ENCODE measurements at regions not wholly inside any gene's neighbourhood (a gene's known extent, or its start where the extent isn't known, plus 50 kb on each side); places are given as distances from the start of the nearest gene placed in this dataset.
"Not testable (repeated sequence)": the region's sequence is repeated elsewhere in the genome, so short reads cannot be mapped to it uniquely, and the experiment has no call there.

- H3K4me1 Mint-ChIP-seq = no peaks in the 10 kb centered on the region
- no peaks in the 10 kb centered on the region for H3K27me3 ChIP-seq
- peaks cover 3% of the 10 kb centered on the region for H3K27me3 Mint-ChIP-seq (ENCODE audit: insufficient read depth, low read depth)
Measured at GRCh38 chr6:134614606-134615485, 296.9 kb upstream of the SGK1 start.

GRCh38 chr6:134612128-134612527, 294.2 kb upstream of the SGK1 start:
- H3K4me3 ChIP-seq; H2AFZ ChIP-seq (replicated peaks); H3K4me3 Mint-ChIP-seq; H3F3A ChIP-seq (ENCODE audit: low read depth); H3K9me3 Mint-ChIP-seq; H4K20me1 ChIP-seq (ENCODE audit: low read depth); H3K79me2 ChIP-seq (ENCODE audit: low read depth); H3K4me2 ChIP-seq; H3K27ac Mint-ChIP-seq; H3K27me3 Mint-ChIP-seq (ENCODE audit: insufficient read depth, low read depth); H3K9ac ChIP-seq; H3K4me1 ChIP-seq; H3K4me1 Mint-ChIP-seq; H3K36me3 Mint-ChIP-seq; H3K9me3 ChIP-seq (ENCODE audit: low read depth); DNase-seq (ENCODE audit: low spot score); H3K36me3 ChIP-seq; H3K27ac ChIP-seq; H3K27me3 ChIP-seq: not testable (repeated sequence)

More at GRCh38 chr6:134614606-134615485, 296.9 kb upstream of the SGK1 start:
- no peaks in the 10 kb centered on the region for H3K4me1 ChIP-seq
- H3K27ac ChIP-seq = no peak overlapping the region
- Mint-ChIP-seq H3K9me3 (peaks cover 2% of the 10 kb centered on the region), H3K4me3 (no peak overlapping the region), H3K27ac (no peak overlapping the region), H3K36me3 (no peaks in the 10 kb centered on the region)
- H3K36me3 ChIP-seq = no peaks in the 10 kb centered on the region
- H3K4me3 ChIP-seq = no peak overlapping the region
- no peaks in the 10 kb centered on the region for H3K9me3 ChIP-seq (ENCODE audit: low read depth)
- DNase-seq (ENCODE audit: low spot score) = no peak
- H2AFZ ChIP-seq (replicated peaks) = no peak overlapping the region
- no peaks in the 10 kb centered on the region for H3K79me2 ChIP-seq (ENCODE audit: low read depth)
- H3F3A ChIP-seq (ENCODE audit: low read depth) = no peaks in the 10 kb centered on the region
- no peaks in the 10 kb centered on the region for H4K20me1 ChIP-seq (ENCODE audit: low read depth)
- no peak overlapping the region for H3K4me2 ChIP-seq
- TF ChIP-seq CTCF (IDR thresholded peaks at IDR 0.05) (no peak), EZH2phosphoT487 (IDR thresholded peaks at IDR 0.05) (no peak), EZH2 (IDR thresholded peaks at IDR 0.05) (no peak)
- H3K9ac ChIP-seq = no peak overlapping the region

- no peaks in the 10 kb centered on the region for H3K27me3 ChIP-seq
Measured at GRCh38 chr6:134610411-134610810, 292.5 kb upstream of the SGK1 start.

More at GRCh38 chr6:134610411-134610810, 292.5 kb upstream of the SGK1 start:
- Histone ChIP-seq H3F3A (ENCODE audit: low read depth) (no peaks in the 10 kb centered on the region), H3K4me1 (no peaks in the 10 kb centered on the region), H3K9ac (no peak overlapping the region), H3K4me3 (no peak overlapping the region), H4K20me1 (ENCODE audit: low read depth) (no peaks in the 10 kb centered on the region), H3K36me3 (no peaks in the 10 kb centered on the region), H3K9me3 (ENCODE audit: low read depth) (no peaks in the 10 kb centered on the region), H3K27ac (no peak overlapping the region), H3K79me2 (ENCODE audit: low read depth) (no peaks in the 10 kb centered on the region), H2AFZ (replicated peaks) (no peak overlapping the region), H3K4me2 (no peak overlapping the region)
- no peak for DNase-seq (ENCODE audit: low spot score)
- Mint-ChIP-seq H3K4me1 (no peaks in the 10 kb centered on the region), H3K27ac (no peak overlapping the region), H3K9me3 (no peaks in the 10 kb centered on the region), H3K27me3 (ENCODE audit: insufficient read depth, low read depth) (peaks cover 3% of the 10 kb centered on the region), H3K36me3 (no peaks in the 10 kb centered on the region), H3K4me3 (no peak overlapping the region)
- no peak for TF ChIP-seq CTCF (IDR thresholded peaks at IDR 0.05)
- no peak for TF ChIP-seq EZH2phosphoT487 (IDR thresholded peaks at IDR 0.05)
- no peak for TF ChIP-seq EZH2 (IDR thresholded peaks at IDR 0.05)

Data from neural progenitor cell (in vitro differentiated cells).